ENCODE measurements at regions not wholly inside any gene's neighbourhood (a gene's known extent, or its start where the extent isn't known, plus 50 kb on each side); places are given as distances from the start of the nearest gene placed in this dataset.

- DNase-seq (ENCODE audit: low spot score): no peak
- no peak for TF ChIP-seq CTCF (IDR thresholded peaks at IDR 0.05; ENCODE audit: extremely low read depth, missing control alignments)
Observed at GRCh38 chr2:29995241-29995640, 73.9 kb upstream of the ALK start.

GRCh38 chr2:30003128-30003527 lies 81.7 kb upstream of the ALK start:
- DNase-seq (ENCODE audit: low spot score): no peak
- no peak for TF ChIP-seq CTCF (IDR thresholded peaks at IDR 0.05; ENCODE audit: extremely low read depth, missing control alignments)

- peak; percentile 9 for DNase-seq (ENCODE audit: low spot score)
- TF ChIP-seq CTCF (IDR thresholded peaks at IDR 0.05; ENCODE audit: extremely low read depth, missing control alignments): no peak
Observed at GRCh38 chr2:30022444-30023071, 101.2 kb upstream of the ALK start.

GRCh38 chr2:30024281-30024680 lies 102.9 kb upstream of the ALK start:
- TF ChIP-seq CTCF (IDR thresholded peaks at IDR 0.05; ENCODE audit: extremely low read depth, missing control alignments): no peak
- no peak for DNase-seq (ENCODE audit: low spot score)

GRCh38 chr2:30026091-30027055 lies 105.0 kb upstream of the ALK start:
- DNase-seq (ENCODE audit: low spot score): peak; percentile 34

GRCh38 chr2:30029804-30030203 lies 108.4 kb upstream of the ALK start:
- DNase-seq (ENCODE audit: low spot score): no peak
- TF ChIP-seq CTCF (IDR thresholded peaks at IDR 0.05; ENCODE audit: extremely low read depth, missing control alignments): no peak

More at GRCh38 chr2:30026091-30027055, 105.0 kb upstream of the ALK start:
- TF ChIP-seq CTCF (IDR thresholded peaks at IDR 0.05; ENCODE audit: extremely low read depth, missing control alignments): peak; percentile 38

- DNase-seq (ENCODE audit: low spot score): no peak
- no peak for TF ChIP-seq CTCF (IDR thresholded peaks at IDR 0.05; ENCODE audit: extremely low read depth, missing control alignments)
Observed at GRCh38 chr2:30030361-30030760, 109.0 kb upstream of the ALK start.

Measured in GM20000 (cell line).